ENCODE measurements at regions not wholly inside any gene's neighbourhood (a gene's known extent, or its start where the extent isn't known, plus 50 kb on each side); places are given as distances from the start of the nearest gene placed in this dataset.

DNA sequence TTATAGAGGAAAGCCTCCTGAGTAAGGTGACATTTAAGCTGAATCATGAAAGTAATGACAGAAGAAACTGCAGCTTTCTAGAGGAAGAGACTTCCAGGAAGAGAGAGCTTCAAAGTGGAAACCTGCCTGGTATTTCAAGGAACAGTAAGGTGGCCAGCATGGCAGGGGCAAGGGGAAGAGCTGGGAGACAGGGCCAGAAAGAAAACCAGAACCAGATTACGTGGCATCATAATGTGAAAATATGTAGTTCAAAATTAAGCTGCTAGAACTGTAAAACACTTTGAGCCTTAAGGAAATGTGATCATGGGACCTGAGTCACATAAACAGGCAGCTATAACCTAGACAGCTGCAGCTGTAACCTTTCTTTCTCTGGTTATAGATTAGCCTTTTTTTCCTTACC lies 238.0 kb upstream of the FOXK1 start:
- TF ChIP-seq EZH2phosphoT487 (IDR thresholded peaks at IDR 0.05; ENCODE audit: borderline replicate concordance, low read depth, low read length): no peak
- TF ChIP-seq, protein P1, sequence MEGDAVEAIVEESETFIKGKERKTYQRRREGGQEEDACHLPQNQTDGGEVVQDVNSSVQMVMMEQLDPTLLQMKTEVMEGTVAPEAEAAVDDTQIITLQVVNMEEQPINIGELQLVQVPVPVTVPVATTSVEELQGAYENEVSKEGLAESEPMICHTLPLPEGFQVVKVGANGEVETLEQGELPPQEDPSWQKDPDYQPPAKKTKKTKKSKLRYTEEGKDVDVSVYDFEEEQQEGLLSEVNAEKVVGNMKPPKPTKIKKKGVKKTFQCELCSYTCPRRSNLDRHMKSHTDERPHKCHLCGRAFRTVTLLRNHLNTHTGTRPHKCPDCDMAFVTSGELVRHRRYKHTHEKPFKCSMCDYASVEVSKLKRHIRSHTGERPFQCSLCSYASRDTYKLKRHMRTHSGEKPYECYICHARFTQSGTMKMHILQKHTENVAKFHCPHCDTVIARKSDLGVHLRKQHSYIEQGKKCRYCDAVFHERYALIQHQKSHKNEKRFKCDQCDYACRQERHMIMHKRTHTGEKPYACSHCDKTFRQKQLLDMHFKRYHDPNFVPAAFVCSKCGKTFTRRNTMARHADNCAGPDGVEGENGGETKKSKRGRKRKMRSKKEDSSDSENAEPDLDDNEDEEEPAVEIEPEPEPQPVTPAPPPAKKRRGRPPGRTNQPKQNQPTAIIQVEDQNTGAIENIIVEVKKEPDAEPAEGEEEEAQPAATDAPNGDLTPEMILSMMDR (conservative IDR thresholded peaks at IDR 0.05; ENCODE audit: low read length): no peak
